GM19328 (cell line): ENCODE measurements at regions not wholly inside any gene's neighbourhood (a gene's known extent, or its start where the extent isn't known, plus 50 kb on each side); places are given as distances from the start of the nearest gene placed in this dataset.

Source experiments
- ATAC-seq: cut with Tn5 transposase; IDR thresholded peaks from one replicate; pipeline ENCODE4 v1.9.1; 2021; ENCODE audit warnings: mild to moderate bottlenecking, moderate library complexity; ENCODE audit not compliant: unreplicated experiment

- no peak for ATAC-seq
Observed at GRCh38 chr14:32019276-32019675, 57.8 kb upstream of the ARHGAP5 start.

- ATAC-seq: no peak
Observed at GRCh38 chr14:32020882-32021281, 56.2 kb upstream of the ARHGAP5 start.

GRCh38 chr14:32021341-32021740 lies 55.8 kb upstream of the ARHGAP5 start:
- ATAC-seq: no peak

- ATAC-seq: no peak
Observed at GRCh38 chr14:32022525-32022924, 54.6 kb upstream of the ARHGAP5 start.

- ATAC-seq: no peak
Observed at GRCh38 chr14:32022938-32023466, 54.1 kb upstream of the ARHGAP5 start.

GRCh38 chr14:32023540-32023939 lies 53.6 kb upstream of the ARHGAP5 start:
- no peak for ATAC-seq

- no peak for ATAC-seq
Observed at GRCh38 chr14:32027255-32027939, 49.7 kb upstream of the ARHGAP5 start.
